NCI-H2107 (cell line): ENCODE measurements at regions not wholly inside any gene's neighbourhood (a gene's known extent, or its start where the extent isn't known, plus 50 kb on each side); places are given as distances from the start of the nearest gene placed in this dataset.

ENCODE experiments used
- DNase-seq: peaks from one replicate; lab custom pipeline; 2025; lab: John Stamatoyannopoulos, UW

- DNase-seq = no peak
These were observed 160.6 kb upstream of the C21orf91 start for GRCh38 chr21:17979763-17980162.

GRCh38 chr21:17978895-17979294, 159.7 kb upstream of the C21orf91 start:
- no peak for DNase-seq

- no peak for DNase-seq
These were observed 157.5 kb upstream of the C21orf91 start for GRCh38 chr21:17976691-17977090.

DNA sequence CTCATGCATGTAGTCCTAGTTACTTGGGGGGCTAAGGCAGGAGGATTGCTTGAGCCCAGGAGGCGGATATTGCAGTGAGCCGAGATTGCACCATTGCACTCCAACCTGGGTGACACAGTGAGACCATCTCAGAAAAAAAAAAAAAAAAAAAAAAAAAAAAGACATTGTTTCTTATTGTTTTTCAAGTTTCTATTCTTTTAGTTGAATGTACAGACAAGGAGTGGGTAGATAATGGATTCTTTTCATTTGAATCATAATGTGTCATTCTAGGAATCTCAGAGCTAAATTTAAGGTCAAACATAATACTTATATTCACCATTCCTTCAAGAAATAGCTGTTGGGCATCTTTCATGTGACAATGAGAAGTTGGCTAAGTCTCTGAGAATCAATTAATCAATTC, 157.0 kb upstream of the C21orf91 start:
- no peak for DNase-seq

GRCh38 chr21:17967319-17967718, 148.2 kb upstream of the C21orf91 start:
- DNase-seq = no peak

GRCh38 chr21:17964716-17965115, 145.6 kb upstream of the C21orf91 start:
- DNase-seq = no peak

DNA sequence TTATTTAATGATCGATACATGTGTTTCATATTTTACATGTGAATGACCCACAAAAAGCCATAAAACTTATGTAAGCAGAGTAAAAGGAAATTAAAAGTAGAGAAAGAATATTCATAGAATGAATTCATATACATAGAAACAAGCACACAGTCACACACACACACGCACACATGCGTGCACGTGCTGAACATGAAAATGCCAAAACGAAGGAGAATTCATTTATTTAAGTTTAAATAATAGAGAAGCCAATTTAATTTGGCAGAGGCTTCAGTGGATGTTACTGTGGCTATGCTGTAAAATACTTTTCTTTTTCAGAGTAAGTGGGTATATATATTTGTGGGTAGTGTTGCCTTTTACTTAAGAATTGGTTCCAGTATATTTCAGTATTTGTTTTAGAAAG, 145.0 kb upstream of the C21orf91 start:
- DNase-seq = no peak

GRCh38 chr21:17950591-17950990, 131.4 kb upstream of the C21orf91 start:
- no peak for DNase-seq

DNA sequence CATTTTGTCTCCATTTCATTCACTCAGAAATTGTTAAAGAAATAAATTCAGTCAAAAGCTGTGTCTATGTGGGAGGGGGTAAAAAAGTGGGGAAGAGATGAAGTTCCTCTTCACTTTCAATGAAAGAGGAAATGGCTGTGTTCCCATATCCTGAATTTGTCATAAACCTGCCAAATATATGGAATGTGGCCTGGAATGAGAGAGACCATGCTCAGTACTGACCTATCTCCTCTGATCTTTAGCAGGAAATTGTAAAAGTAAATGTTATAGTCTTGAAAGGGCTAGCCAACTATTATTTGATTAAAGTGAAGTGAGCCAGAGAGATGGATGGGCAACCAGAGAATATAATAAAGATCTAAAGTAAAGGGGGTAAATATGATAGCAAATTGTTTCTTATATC, 130.3 kb upstream of the C21orf91 start:
- no peak for DNase-seq

DNA sequence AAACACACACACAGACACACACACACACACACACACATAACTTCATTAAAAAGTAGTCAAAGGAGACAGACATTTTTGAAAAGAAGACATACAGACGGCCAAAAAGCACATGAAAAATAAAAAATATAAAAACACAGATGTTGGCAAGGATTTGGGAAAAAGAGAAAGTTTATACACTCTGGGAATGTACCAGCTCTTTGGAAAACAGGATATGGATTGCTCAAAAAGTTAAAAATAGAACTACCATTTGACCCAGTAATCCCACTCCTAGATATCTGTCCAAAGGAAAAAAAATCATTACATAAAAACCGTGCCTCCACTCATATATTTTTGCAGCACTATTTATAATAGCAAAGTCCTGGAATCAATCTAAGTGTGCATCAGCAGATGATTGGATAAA, 128.4 kb upstream of the C21orf91 start:
- DNase-seq = no peak

DNA sequence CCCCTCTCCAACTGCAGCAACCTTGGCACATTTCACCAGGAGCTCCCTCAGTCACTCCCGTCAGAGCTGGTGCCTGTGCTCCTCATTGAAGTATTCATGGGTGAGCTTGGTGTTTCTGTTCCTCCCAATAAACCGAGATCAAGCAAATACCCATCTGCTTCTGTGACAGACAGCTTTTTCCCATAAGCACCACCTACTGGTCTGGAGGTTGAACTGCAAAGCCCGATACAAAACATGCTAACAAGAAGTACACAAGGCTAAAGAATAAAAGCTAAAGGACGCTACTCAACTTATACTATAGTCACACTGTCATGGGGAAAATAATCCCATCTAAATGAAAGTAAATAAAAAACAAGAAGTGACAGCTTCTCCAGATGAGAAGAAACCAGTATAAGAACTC, 111.9 kb upstream of the C21orf91 start:
- DNase-seq = no peak

- no peak for DNase-seq
These were observed 110.9 kb upstream of the C21orf91 start for GRCh38 chr21:17930093-17930492.

- no peak for DNase-seq
These were observed 110.4 kb upstream of the C21orf91 start for GRCh38 chr21:17929510-17929909.

GRCh38 chr21:17925899-17926298, 106.7 kb upstream of the C21orf91 start:
- DNase-seq = no peak

DNA sequence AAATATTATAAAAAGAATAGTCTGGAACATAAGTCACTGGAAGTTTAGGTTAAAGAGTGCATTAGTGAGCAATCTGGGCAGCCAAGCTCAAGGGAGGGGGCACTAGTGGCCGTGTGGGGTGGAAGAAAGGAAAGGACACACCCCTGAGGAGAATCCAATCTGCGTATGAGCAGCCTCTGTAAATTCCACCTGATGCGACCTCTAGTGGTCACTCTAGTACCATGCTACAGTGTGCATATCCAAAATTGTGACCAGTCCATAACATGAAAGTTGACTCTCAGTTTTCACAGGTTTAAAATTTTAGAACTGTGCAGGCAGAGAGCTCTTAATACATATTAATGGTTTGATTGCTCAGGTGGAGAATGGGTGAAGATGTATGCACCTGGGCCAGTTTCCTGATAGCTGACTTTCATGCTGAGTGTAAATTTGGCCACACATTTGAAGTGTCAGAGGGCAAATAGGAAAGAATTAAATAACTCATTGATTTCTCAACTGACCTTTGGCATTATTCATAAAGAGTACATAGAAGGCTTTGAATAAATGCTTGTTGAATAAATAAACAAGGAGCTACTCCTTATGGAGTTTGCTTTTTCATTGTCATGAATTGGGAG, 105.9 kb upstream of the C21orf91 start:
- no peak for DNase-seq

- DNase-seq = no peak
These were observed 102.7 kb upstream of the C21orf91 start for GRCh38 chr21:17921579-17922530.

DNA sequence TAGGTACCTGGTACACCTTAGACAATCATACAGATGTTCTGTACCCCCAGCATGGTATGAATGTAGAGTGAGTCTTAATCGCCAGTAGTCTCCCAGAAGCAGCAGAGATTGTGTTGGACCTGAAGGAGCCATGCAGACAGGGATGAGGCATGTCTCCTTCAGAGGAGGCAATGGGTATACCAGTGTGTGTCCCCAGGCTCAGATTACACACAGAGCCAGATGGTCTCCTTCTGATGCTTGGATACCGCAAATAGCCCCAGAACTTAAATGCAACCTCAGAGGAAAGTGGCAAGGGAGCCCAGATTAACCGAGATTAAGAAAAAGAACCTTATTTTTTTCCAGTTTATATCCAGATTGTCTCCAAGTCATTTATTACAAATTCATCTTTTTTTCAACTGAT, 96.8 kb upstream of the C21orf91 start:
- DNase-seq = no peak

DNA sequence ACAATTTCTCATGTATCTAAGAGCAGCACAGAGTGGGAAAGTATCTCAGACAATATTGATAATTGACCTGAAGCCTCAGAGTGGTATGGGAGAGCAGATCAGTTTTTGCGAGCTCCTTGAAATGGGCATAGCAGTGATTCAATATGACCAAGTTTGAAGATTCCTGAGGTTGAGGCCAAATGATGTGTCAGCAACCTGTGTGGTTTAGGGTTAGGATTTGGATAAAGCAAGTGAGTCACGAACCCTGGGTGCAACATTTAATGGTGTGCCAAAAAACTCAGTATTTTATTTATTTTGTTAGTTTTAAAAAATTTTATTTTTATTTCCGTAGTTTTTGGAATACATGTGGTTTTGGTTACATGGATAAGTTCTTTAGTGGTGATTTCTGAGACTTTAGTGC, 92.5 kb upstream of the C21orf91 start:
- no peak for DNase-seq

DNA sequence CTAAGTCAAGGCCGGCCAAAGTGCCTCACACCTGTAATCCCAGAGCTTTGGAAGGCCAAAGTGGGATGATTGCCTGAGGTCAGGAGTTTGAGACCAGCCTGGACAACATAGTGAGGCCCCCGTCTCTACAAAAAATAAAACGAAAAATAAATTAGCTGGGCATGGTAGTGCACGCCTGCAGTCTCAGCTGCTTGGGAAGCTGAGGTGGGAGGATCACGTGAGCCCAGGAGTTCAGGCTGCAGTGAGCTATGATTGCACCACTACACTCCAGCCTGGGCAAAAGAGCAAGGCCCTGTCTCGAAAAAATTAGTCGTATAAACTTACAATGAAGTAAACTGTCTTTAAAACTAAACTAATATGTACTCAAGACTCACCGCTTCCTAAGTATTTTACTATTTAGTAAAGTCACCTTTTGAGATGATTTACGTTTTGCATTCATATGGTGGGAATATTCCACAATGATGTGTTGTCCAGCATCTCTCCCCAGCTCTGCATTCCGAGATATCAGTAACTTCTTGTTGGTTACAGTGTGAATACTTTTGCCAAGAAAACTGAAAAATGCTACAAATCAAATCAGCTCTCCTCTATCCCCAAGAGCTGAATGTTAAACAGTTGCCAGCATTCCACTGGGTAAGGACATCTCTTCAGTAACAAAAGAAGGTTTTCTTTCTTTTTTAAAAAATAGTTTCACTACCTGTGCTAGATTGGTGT, 84.9 kb upstream of the C21orf91 start:
- DNase-seq = no peak

DNA sequence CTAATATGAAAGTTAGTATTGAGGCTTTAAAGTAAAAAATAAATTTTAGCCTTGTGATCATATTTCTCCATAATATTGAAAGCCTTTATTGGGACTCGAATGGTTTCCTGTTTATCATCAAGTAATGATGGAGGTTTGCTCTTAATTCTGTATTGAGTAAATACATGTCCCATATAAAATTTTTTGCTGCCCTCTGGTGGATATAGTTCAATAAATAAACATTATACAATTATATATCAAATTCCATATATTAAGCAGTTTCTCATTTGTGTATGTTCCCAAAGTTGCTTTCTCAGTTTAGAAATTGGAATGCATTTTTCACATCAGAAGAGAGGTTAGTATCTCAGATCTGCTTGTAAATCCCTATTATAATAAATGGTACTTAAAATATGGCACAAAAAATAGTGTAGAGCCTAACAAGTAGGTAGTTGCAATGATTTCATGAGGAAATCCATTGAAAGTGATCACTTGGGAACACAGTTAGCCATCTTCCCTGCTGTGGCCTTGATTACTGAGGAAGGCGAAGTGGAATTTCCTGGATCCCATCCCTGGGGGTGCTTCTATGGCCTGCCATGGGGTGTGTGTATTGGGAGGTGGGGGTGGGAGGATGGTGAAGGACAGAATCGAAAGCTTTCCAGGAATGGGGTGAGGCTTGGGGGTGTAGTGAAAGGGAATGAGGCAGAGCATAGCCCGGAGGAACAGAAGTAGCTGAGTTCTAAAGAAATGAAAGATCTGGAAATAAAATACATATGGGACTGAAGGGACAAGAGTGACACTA, 84.1 kb upstream of the C21orf91 start:
- peak; percentile 10 for DNase-seq

- no peak for DNase-seq
These were observed 82.4 kb upstream of the C21orf91 start for GRCh38 chr21:17901458-17902079.

DNA sequence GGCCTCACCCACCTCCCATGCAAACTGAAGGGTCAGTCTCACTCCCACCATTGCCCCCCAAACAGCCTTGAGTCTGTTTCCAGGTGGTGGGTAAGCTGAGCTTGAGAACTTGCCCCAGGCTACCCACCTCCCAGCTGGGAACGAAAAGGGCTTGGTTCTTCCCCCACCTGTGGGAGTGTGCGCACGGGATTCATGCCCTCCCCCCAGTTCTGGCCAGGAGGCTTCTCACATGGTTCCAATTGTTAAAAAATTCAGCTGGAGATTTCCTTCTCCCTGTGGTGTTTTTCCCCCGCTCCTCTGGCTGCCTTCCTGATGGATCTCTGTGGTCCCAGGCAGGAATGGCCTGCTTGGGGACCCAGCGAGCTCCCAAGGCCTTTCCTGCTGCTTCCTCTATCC, 81.8 kb upstream of the C21orf91 start:
- DNase-seq = no peak
